Hepatocyte (in vitro differentiated cells): ENCODE measurements at regions not wholly inside any gene's neighbourhood (a gene's known extent, or its start where the extent isn't known, plus 50 kb on each side); places are given as distances from the start of the nearest gene placed in this dataset.

Source experiments
- EZH2 ChIP-seq: fragments of 200-600 bp; sonication (generic); IDR thresholded peaks from 2 replicates; pipeline ENCODE4 v1.6.1; 2016; ENCODE audit warnings: antibody characterized with exemption, mild to moderate bottlenecking, borderline replicate concordance
- EZH2phosphoT487 ChIP-seq: fragments of 200-600 bp; sonication (generic); IDR thresholded peaks from one replicate; pipeline ENCODE4 v1.6.1; 2018; ENCODE audit warnings: antibody characterized with exemption, mild to moderate bottlenecking, low read depth, moderate library complexity; ENCODE audit not compliant: unreplicated experiment, severe bottlenecking
- TF ChIP-seq, protein P1 (sequence below): fragments of 200-600 bp; sonication (generic); IDR thresholded peaks from 2 replicates; pipeline ENCODE4 v1.5.1; 2016; ENCODE audit warnings: antibody characterized with exemption, mild to moderate bottlenecking; ENCODE audit not compliant: poor library complexity

DNA sequence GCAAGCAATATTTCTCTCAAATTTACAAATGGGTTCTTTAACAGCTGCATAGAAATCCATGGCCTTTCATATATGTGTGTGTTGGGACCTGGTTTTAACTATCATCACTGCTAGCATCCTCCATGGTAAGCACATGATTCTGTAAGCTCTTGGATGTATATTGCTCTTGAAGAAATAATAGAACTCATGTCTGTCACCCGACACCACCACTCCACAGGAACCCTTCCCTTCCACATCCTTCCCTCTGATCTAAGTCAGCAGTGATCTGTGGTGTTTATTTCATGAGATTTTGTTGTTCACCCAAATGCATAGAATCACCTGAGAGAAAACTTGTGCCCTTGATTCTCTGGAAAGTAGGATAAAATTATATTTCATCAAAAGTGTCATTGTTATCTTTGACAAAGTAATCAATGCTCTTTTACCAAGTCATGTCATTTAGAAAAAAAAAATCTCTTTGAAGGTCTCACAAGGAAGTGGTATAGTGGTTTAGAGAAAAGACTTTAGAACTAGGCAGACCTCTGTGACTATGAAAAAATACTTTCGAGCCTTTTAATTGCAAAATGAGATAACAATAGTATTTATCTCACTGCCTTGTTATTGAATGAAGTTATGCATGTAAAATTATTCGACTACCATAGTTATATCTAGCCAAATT, 649.8 kb upstream of the SLC35B3 start:
- TF ChIP-seq, protein P1, sequence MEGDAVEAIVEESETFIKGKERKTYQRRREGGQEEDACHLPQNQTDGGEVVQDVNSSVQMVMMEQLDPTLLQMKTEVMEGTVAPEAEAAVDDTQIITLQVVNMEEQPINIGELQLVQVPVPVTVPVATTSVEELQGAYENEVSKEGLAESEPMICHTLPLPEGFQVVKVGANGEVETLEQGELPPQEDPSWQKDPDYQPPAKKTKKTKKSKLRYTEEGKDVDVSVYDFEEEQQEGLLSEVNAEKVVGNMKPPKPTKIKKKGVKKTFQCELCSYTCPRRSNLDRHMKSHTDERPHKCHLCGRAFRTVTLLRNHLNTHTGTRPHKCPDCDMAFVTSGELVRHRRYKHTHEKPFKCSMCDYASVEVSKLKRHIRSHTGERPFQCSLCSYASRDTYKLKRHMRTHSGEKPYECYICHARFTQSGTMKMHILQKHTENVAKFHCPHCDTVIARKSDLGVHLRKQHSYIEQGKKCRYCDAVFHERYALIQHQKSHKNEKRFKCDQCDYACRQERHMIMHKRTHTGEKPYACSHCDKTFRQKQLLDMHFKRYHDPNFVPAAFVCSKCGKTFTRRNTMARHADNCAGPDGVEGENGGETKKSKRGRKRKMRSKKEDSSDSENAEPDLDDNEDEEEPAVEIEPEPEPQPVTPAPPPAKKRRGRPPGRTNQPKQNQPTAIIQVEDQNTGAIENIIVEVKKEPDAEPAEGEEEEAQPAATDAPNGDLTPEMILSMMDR: no peak
- TF ChIP-seq EZH2 (no peak), EZH2phosphoT487 (no peak)
